H9 (cell line): ENCODE measurements at regions not wholly inside any gene's neighbourhood (a gene's known extent, or its start where the extent isn't known, plus 50 kb on each side); places are given as distances from the start of the nearest gene placed in this dataset.

ENCODE experiments used
- DNase-seq: peaks from one replicate; pipeline ENCODE4 v3.0.0-alpha.2; 2017
- H2AFZ ChIP-seq: one replicate; pipeline ENCODE4 v1.6.1; 2013; ENCODE audit warnings: mild to moderate bottlenecking, low read length, control low read depth, moderate library complexity
- H2AK5ac ChIP-seq: 2 replicates; pipeline ENCODE4 v1.6.1; 2013; ENCODE audit warnings: low read length, control low read depth, mixed read lengths; ENCODE audit not compliant: insufficient read length
- H2BK120ac ChIP-seq: one replicate; pipeline ENCODE4 v1.6.1; 2013; ENCODE audit warnings: low read depth, mild to moderate bottlenecking, low read length, control low read depth, inconsistent platforms; ENCODE audit not compliant: poor library complexity, severe bottlenecking
- H2BK12ac ChIP-seq: 2 replicates; pipeline ENCODE4 v1.6.1; 2013; ENCODE audit warnings: low read length, control low read depth, mixed read lengths, low read depth; ENCODE audit not compliant: insufficient read length
- H2BK15ac ChIP-seq: 2 replicates; pipeline ENCODE4 v1.6.1; 2013; ENCODE audit warnings: low read depth, low read length, control low read depth
- H2BK20ac ChIP-seq: one replicate; pipeline ENCODE4 v1.6.1; 2013; ENCODE audit warnings: low read depth, mild to moderate bottlenecking, low read length, control low read depth, inconsistent platforms; ENCODE audit not compliant: poor library complexity, severe bottlenecking
- H2BK5ac ChIP-seq: 2 replicates; pipeline ENCODE4 v1.6.1; 2013; ENCODE audit warnings: low read length, control low read depth, mixed read lengths; ENCODE audit not compliant: insufficient read length
- H3K14ac ChIP-seq: 2 replicates; pipeline ENCODE4 v1.6.1; 2013; ENCODE audit warnings: low read length, control low read depth; ENCODE audit not compliant: insufficient read depth
- H3K18ac ChIP-seq: 2 replicates; pipeline ENCODE4 v1.6.1; 2013; ENCODE audit warnings: low read depth, mild to moderate bottlenecking, mixed read lengths, low read length, control low read depth; ENCODE audit not compliant: insufficient read length
- H3K23ac ChIP-seq: 2 replicates; pipeline ENCODE4 v1.6.1; 2013; ENCODE audit warnings: low read length, control low read depth, mixed read lengths, low read depth; ENCODE audit not compliant: insufficient read length
- H3K23me2 ChIP-seq: 2 replicates; pipeline ENCODE4 v1.6.1; 2013; ENCODE audit warnings: low read depth, mild to moderate bottlenecking, mixed read lengths, low read length, control low read depth; ENCODE audit not compliant: insufficient read length, poor library complexity, severe bottlenecking
- H3K27ac ChIP-seq: 2 replicates; pipeline ENCODE4 v1.5.1; 2013; ENCODE audit warnings: low read length, control low read depth, mixed read lengths, low read depth; ENCODE audit not compliant: insufficient read length
- H3K27me3 ChIP-seq: 2 replicates; pipeline ENCODE4 v1.6.1; 2013; ENCODE audit warnings: low read length, control low read depth, inconsistent platforms; ENCODE audit not compliant: insufficient read depth
- H3K4ac ChIP-seq: 2 replicates; pipeline ENCODE4 v1.6.1; 2013; ENCODE audit warnings: low read depth, mild to moderate bottlenecking, control low read depth, inconsistent platforms, low read length, moderate library complexity
- H3K4me1 ChIP-seq: 2 replicates; pipeline ENCODE4 v1.6.1; 2013; ENCODE audit warnings: low read length, control low read depth, inconsistent platforms; ENCODE audit not compliant: insufficient read depth
- H3K4me2 ChIP-seq: 2 replicates; pipeline ENCODE4 v1.6.1; 2013; ENCODE audit warnings: low read length, control low read depth, mixed read lengths; ENCODE audit not compliant: insufficient read length, insufficient read depth
- H3K56ac ChIP-seq: 2 replicates; pipeline ENCODE4 v1.6.1; 2013; ENCODE audit warnings: low read depth, mild to moderate bottlenecking, mixed read lengths, low read length, control low read depth; ENCODE audit not compliant: insufficient read length
- H3K79me1 ChIP-seq: 2 replicates; pipeline ENCODE4 v1.6.1; 2013; ENCODE audit warnings: low read depth, mild to moderate bottlenecking, moderate library complexity, low read length, control low read depth, inconsistent platforms; ENCODE audit not compliant: insufficient read depth, poor library complexity, severe bottlenecking
- H3K79me2 ChIP-seq: 2 replicates; pipeline ENCODE4 v1.6.1; 2013; ENCODE audit warnings: low read length, control low read depth, inconsistent platforms; ENCODE audit not compliant: insufficient read depth
- H3K9ac ChIP-seq: 2 replicates; pipeline ENCODE4 v1.6.1; 2013; ENCODE audit warnings: low read length, control low read depth, mixed read lengths; ENCODE audit not compliant: insufficient read length; ENCODE audit errors: extremely low read depth
- H3K9me3 ChIP-seq: one replicate; pipeline ENCODE4 v1.6.1; 2013; ENCODE audit warnings: low read depth, low read length, inconsistent platforms; ENCODE audit not compliant: control insufficient read depth
- H3T11ph ChIP-seq: one replicate; pipeline ENCODE4 v1.6.1; 2013; ENCODE audit warnings: mild to moderate bottlenecking, low read length, control low read depth, inconsistent platforms
- H4K20me1 ChIP-seq: one replicate; pipeline ENCODE4 v1.6.1; 2013; ENCODE audit not compliant: control insufficient read depth, insufficient read length, insufficient read depth
- H4K5ac ChIP-seq: 2 replicates; pipeline ENCODE4 v1.6.1; 2013; ENCODE audit warnings: low read depth, mild to moderate bottlenecking, mixed read lengths, low read length, control low read depth; ENCODE audit not compliant: insufficient read length
- H4K8ac ChIP-seq: replicated peaks from 2 replicates; pipeline ENCODE4 v1.6.1; 2013; ENCODE audit warnings: low read length, control low read depth, mixed read lengths, low read depth; ENCODE audit not compliant: insufficient read length
- H4K91ac ChIP-seq: 2 replicates; pipeline ENCODE4 v1.6.1; 2013; ENCODE audit warnings: low read depth, mild to moderate bottlenecking, moderate library complexity, mixed read lengths, low read length, control low read depth; ENCODE audit not compliant: insufficient read length
- H3K27ac Mint-ChIP-seq, 3 experiments: 2 replicates in 2 of 3; 3 replicates in 1 of 3; pipeline ENCODE4 v1.8.0; 2020 to 2021; ENCODE audit warnings: mixed read lengths in 3 of 3, mild to moderate bottlenecking in 1 of 3, moderate library complexity in 1 of 3
- H3K27me3 Mint-ChIP-seq: 2 replicates; pipeline ENCODE4 v1.8.0; 2021; ENCODE audit warnings: low read depth, mild to moderate bottlenecking, moderate library complexity, mixed read lengths
- H3K36me3 Mint-ChIP-seq, 3 experiments: 2 replicates in 2 of 3; 3 replicates in 1 of 3; pipeline ENCODE4 v1.8.0; 2020 to 2021; ENCODE audit warnings: low read depth in 3 of 3, mixed read lengths in 3 of 3; ENCODE audit not compliant: insufficient read depth in 1 of 3
- H3K4me1 Mint-ChIP-seq, 2 experiments: 2 replicates each; pipeline ENCODE4 v1.8.0; 2020; ENCODE audit warnings: mixed read lengths in 2 of 2
- H3K4me3 Mint-ChIP-seq, 2 experiments: 2 replicates in 1 of 2; 3 replicates in 1 of 2; pipeline ENCODE4 v1.8.0; 2020 to 2021; ENCODE audit warnings: mild to moderate bottlenecking in 2 of 2, mixed read lengths in 2 of 2, moderate library complexity in 1 of 2
- H3K9me3 Mint-ChIP-seq, 2 experiments: 2 replicates in 1 of 2; 3 replicates in 1 of 2; pipeline ENCODE4 v1.8.0; 2020; ENCODE audit warnings: mild to moderate bottlenecking in 2 of 2, mixed read lengths in 2 of 2, moderate library complexity in 1 of 2
- WGBS: extraction: QIAGEN DNeasy Blood & Tissue Kit; methylation state at CpG from one replicate; pipeline ENCODE4 v1.1.7; 2013; ENCODE audit warnings: missing lambda C conversion rate, low lambda C conversion rate, mixed read lengths; ENCODE audit not compliant: insufficient read length; ENCODE audit errors: extremely low coverage; 5-methylcytosine and 5-hydroxymethylcytosine counted together
- TF ChIP-seq, protein P1 (sequence below): fragments of 200-600 bp; sonication (generic); conservative IDR thresholded peaks from 3 replicates; pipeline ENCODE4 v1.8.0; 2021; ENCODE audit warnings: antibody characterized with exemption, mild to moderate bottlenecking

DNA sequence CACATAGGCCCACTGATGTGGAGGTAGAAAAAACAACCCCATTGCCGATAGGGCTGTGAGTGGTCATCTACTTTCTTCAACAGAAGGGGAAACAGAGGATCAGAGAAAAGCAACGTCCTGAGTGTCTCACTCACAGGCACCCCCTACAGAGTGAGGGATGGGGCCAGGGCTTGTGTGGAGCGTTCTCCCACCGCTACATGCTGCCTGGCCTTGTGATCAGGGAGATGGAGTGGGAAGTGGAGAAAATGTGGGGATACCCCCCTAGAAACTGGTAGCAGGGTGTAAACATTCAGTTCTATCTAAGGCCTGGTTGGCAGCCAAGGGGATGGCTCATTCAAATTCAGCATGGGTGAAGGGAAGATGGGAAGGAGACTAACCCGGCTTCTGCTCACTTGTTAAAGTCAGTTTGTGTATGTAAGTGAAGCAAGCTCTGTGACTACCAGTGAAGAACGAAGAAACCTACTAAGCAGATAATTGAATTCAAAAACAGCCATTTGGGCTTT, 73.0 kb upstream of the NAV2 start:
- TF ChIP-seq, protein P1, sequence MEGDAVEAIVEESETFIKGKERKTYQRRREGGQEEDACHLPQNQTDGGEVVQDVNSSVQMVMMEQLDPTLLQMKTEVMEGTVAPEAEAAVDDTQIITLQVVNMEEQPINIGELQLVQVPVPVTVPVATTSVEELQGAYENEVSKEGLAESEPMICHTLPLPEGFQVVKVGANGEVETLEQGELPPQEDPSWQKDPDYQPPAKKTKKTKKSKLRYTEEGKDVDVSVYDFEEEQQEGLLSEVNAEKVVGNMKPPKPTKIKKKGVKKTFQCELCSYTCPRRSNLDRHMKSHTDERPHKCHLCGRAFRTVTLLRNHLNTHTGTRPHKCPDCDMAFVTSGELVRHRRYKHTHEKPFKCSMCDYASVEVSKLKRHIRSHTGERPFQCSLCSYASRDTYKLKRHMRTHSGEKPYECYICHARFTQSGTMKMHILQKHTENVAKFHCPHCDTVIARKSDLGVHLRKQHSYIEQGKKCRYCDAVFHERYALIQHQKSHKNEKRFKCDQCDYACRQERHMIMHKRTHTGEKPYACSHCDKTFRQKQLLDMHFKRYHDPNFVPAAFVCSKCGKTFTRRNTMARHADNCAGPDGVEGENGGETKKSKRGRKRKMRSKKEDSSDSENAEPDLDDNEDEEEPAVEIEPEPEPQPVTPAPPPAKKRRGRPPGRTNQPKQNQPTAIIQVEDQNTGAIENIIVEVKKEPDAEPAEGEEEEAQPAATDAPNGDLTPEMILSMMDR: no peak
- peak overlapping the region in 1 of 3 experiments; percentile 27; a peak in 1 of 7 replicates for H3K27ac Mint-ChIP-seq
- H3K4me1 ChIP-seq: no peaks in the 10 kb centered on the region
- no peaks in the 10 kb centered on the region for H3K79me2 ChIP-seq
- no peak overlapping the region for H2BK20ac ChIP-seq
- H3K4ac ChIP-seq: no peak overlapping the region
- no peak overlapping the region for H3K56ac ChIP-seq
- no peak overlapping the region for H4K8ac ChIP-seq
- peaks cover 0 to 3% of the 10 kb centered on the region in 2 experiments; a peak in 1 of 4 replicates for H3K4me1 Mint-ChIP-seq
- H3K9me3 Mint-ChIP-seq: peaks cover 0 to 5% of the 10 kb centered on the region in 2 experiments; a peak in 1 of 5 replicates
- no peak overlapping the region for H2BK120ac ChIP-seq
- no peak overlapping the region for H3K23ac ChIP-seq
- no peak overlapping the region for H4K5ac ChIP-seq
- H2AK5ac ChIP-seq: no peak overlapping the region
- H2BK15ac ChIP-seq: no peak overlapping the region
- no CpG with 5 or more reads among the region's 6 CpGs for WGBS
- H3K14ac ChIP-seq: no peak overlapping the region
- no peaks in the 10 kb centered on the region for H3K23me2 ChIP-seq
- no peaks in the 10 kb centered on the region for H3K27me3 ChIP-seq
- H3K9ac ChIP-seq: no peak overlapping the region
- no peak overlapping the region for H2AFZ ChIP-seq
- no peaks in the 10 kb centered on the region; the same call in 1 of the 2 replicates for H3K27me3 Mint-ChIP-seq
- H3T11ph ChIP-seq: no peak overlapping the region
- no peak overlapping the region for H3K4me2 ChIP-seq
- H4K91ac ChIP-seq: no peak overlapping the region
- H3K36me3 Mint-ChIP-seq: no peaks in the 10 kb centered on the region
- no peaks in the 10 kb centered on the region for H4K20me1 ChIP-seq
- no peak overlapping the region for H2BK12ac ChIP-seq
- no peaks in the 10 kb centered on the region for H3K79me1 ChIP-seq
- no peak overlapping the region for H3K18ac ChIP-seq
- DNase-seq: no peak
- no peak overlapping the region for H2BK5ac ChIP-seq
- H3K4me3 Mint-ChIP-seq: no peak overlapping the region
- no peaks in the 10 kb centered on the region for H3K9me3 ChIP-seq
- no peak overlapping the region for H3K27ac ChIP-seq
